H9 (cell line): ENCODE measurements at regions not wholly inside any gene's neighbourhood (a gene's known extent, or its start where the extent isn't known, plus 50 kb on each side); places are given as distances from the start of the nearest gene placed in this dataset.

ENCODE experiments used
- DNase-seq: peaks from one replicate; pipeline ENCODE4 v3.0.0-alpha.2; 2017
- H2AFZ ChIP-seq: one replicate; pipeline ENCODE4 v1.6.1; 2013; ENCODE audit warnings: mild to moderate bottlenecking, low read length, control low read depth, moderate library complexity
- H2AK5ac ChIP-seq: 2 replicates; pipeline ENCODE4 v1.6.1; 2013; ENCODE audit warnings: low read length, control low read depth, mixed read lengths; ENCODE audit not compliant: insufficient read length
- H2BK120ac ChIP-seq: one replicate; pipeline ENCODE4 v1.6.1; 2013; ENCODE audit warnings: low read depth, mild to moderate bottlenecking, low read length, control low read depth, inconsistent platforms; ENCODE audit not compliant: poor library complexity, severe bottlenecking
- H2BK12ac ChIP-seq: 2 replicates; pipeline ENCODE4 v1.6.1; 2013; ENCODE audit warnings: low read length, control low read depth, mixed read lengths, low read depth; ENCODE audit not compliant: insufficient read length
- H2BK15ac ChIP-seq: 2 replicates; pipeline ENCODE4 v1.6.1; 2013; ENCODE audit warnings: low read depth, low read length, control low read depth
- H2BK20ac ChIP-seq: one replicate; pipeline ENCODE4 v1.6.1; 2013; ENCODE audit warnings: low read depth, mild to moderate bottlenecking, low read length, control low read depth, inconsistent platforms; ENCODE audit not compliant: poor library complexity, severe bottlenecking
- H2BK5ac ChIP-seq: 2 replicates; pipeline ENCODE4 v1.6.1; 2013; ENCODE audit warnings: low read length, control low read depth, mixed read lengths; ENCODE audit not compliant: insufficient read length
- H3K14ac ChIP-seq: 2 replicates; pipeline ENCODE4 v1.6.1; 2013; ENCODE audit warnings: low read length, control low read depth; ENCODE audit not compliant: insufficient read depth
- H3K18ac ChIP-seq: 2 replicates; pipeline ENCODE4 v1.6.1; 2013; ENCODE audit warnings: low read depth, mild to moderate bottlenecking, mixed read lengths, low read length, control low read depth; ENCODE audit not compliant: insufficient read length
- H3K23ac ChIP-seq: 2 replicates; pipeline ENCODE4 v1.6.1; 2013; ENCODE audit warnings: low read length, control low read depth, mixed read lengths, low read depth; ENCODE audit not compliant: insufficient read length
- H3K23me2 ChIP-seq: 2 replicates; pipeline ENCODE4 v1.6.1; 2013; ENCODE audit warnings: low read depth, mild to moderate bottlenecking, mixed read lengths, low read length, control low read depth; ENCODE audit not compliant: insufficient read length, poor library complexity, severe bottlenecking
- H3K27ac ChIP-seq: 2 replicates; pipeline ENCODE4 v1.5.1; 2013; ENCODE audit warnings: low read length, control low read depth, mixed read lengths, low read depth; ENCODE audit not compliant: insufficient read length
- H3K27me3 ChIP-seq: 2 replicates; pipeline ENCODE4 v1.6.1; 2013; ENCODE audit warnings: low read length, control low read depth, inconsistent platforms; ENCODE audit not compliant: insufficient read depth
- H3K4ac ChIP-seq: 2 replicates; pipeline ENCODE4 v1.6.1; 2013; ENCODE audit warnings: low read depth, mild to moderate bottlenecking, control low read depth, inconsistent platforms, low read length, moderate library complexity
- H3K4me1 ChIP-seq: 2 replicates; pipeline ENCODE4 v1.6.1; 2013; ENCODE audit warnings: low read length, control low read depth, inconsistent platforms; ENCODE audit not compliant: insufficient read depth
- H3K4me2 ChIP-seq: 2 replicates; pipeline ENCODE4 v1.6.1; 2013; ENCODE audit warnings: low read length, control low read depth, mixed read lengths; ENCODE audit not compliant: insufficient read length, insufficient read depth
- H3K56ac ChIP-seq: 2 replicates; pipeline ENCODE4 v1.6.1; 2013; ENCODE audit warnings: low read depth, mild to moderate bottlenecking, mixed read lengths, low read length, control low read depth; ENCODE audit not compliant: insufficient read length
- H3K79me1 ChIP-seq: 2 replicates; pipeline ENCODE4 v1.6.1; 2013; ENCODE audit warnings: low read depth, mild to moderate bottlenecking, moderate library complexity, low read length, control low read depth, inconsistent platforms; ENCODE audit not compliant: insufficient read depth, poor library complexity, severe bottlenecking
- H3K79me2 ChIP-seq: 2 replicates; pipeline ENCODE4 v1.6.1; 2013; ENCODE audit warnings: low read length, control low read depth, inconsistent platforms; ENCODE audit not compliant: insufficient read depth
- H3K9ac ChIP-seq: 2 replicates; pipeline ENCODE4 v1.6.1; 2013; ENCODE audit warnings: low read length, control low read depth, mixed read lengths; ENCODE audit not compliant: insufficient read length; ENCODE audit errors: extremely low read depth
- H3K9me3 ChIP-seq: one replicate; pipeline ENCODE4 v1.6.1; 2013; ENCODE audit warnings: low read depth, low read length, inconsistent platforms; ENCODE audit not compliant: control insufficient read depth
- H3T11ph ChIP-seq: one replicate; pipeline ENCODE4 v1.6.1; 2013; ENCODE audit warnings: mild to moderate bottlenecking, low read length, control low read depth, inconsistent platforms
- H4K20me1 ChIP-seq: one replicate; pipeline ENCODE4 v1.6.1; 2013; ENCODE audit not compliant: control insufficient read depth, insufficient read length, insufficient read depth
- H4K5ac ChIP-seq: 2 replicates; pipeline ENCODE4 v1.6.1; 2013; ENCODE audit warnings: low read depth, mild to moderate bottlenecking, mixed read lengths, low read length, control low read depth; ENCODE audit not compliant: insufficient read length
- H4K8ac ChIP-seq: replicated peaks from 2 replicates; pipeline ENCODE4 v1.6.1; 2013; ENCODE audit warnings: low read length, control low read depth, mixed read lengths, low read depth; ENCODE audit not compliant: insufficient read length
- H4K91ac ChIP-seq: 2 replicates; pipeline ENCODE4 v1.6.1; 2013; ENCODE audit warnings: low read depth, mild to moderate bottlenecking, moderate library complexity, mixed read lengths, low read length, control low read depth; ENCODE audit not compliant: insufficient read length
- H3K27ac Mint-ChIP-seq, 3 experiments: 2 replicates in 2 of 3; 3 replicates in 1 of 3; pipeline ENCODE4 v1.8.0; 2020 to 2021; ENCODE audit warnings: mixed read lengths in 3 of 3, mild to moderate bottlenecking in 1 of 3, moderate library complexity in 1 of 3
- H3K27me3 Mint-ChIP-seq: 2 replicates; pipeline ENCODE4 v1.8.0; 2021; ENCODE audit warnings: low read depth, mild to moderate bottlenecking, moderate library complexity, mixed read lengths
- H3K36me3 Mint-ChIP-seq, 3 experiments: 2 replicates in 2 of 3; 3 replicates in 1 of 3; pipeline ENCODE4 v1.8.0; 2020 to 2021; ENCODE audit warnings: low read depth in 3 of 3, mixed read lengths in 3 of 3; ENCODE audit not compliant: insufficient read depth in 1 of 3
- H3K4me1 Mint-ChIP-seq, 2 experiments: 2 replicates each; pipeline ENCODE4 v1.8.0; 2020; ENCODE audit warnings: mixed read lengths in 2 of 2
- H3K4me3 Mint-ChIP-seq, 2 experiments: 2 replicates in 1 of 2; 3 replicates in 1 of 2; pipeline ENCODE4 v1.8.0; 2020 to 2021; ENCODE audit warnings: mild to moderate bottlenecking in 2 of 2, mixed read lengths in 2 of 2, moderate library complexity in 1 of 2
- H3K9me3 Mint-ChIP-seq, 2 experiments: 2 replicates in 1 of 2; 3 replicates in 1 of 2; pipeline ENCODE4 v1.8.0; 2020; ENCODE audit warnings: mild to moderate bottlenecking in 2 of 2, mixed read lengths in 2 of 2, moderate library complexity in 1 of 2
- TF ChIP-seq, protein P1 (sequence below): fragments of 200-600 bp; sonication (generic); conservative IDR thresholded peaks from 3 replicates; pipeline ENCODE4 v1.8.0; 2021; ENCODE audit warnings: antibody characterized with exemption, mild to moderate bottlenecking

- Mint-ChIP-seq H3K36me3 (no peaks in the 10 kb centered on the region), H3K9me3 (peaks cover 0 to 2% of the 10 kb centered on the region in 2 experiments; a peak in 1 of 5 replicates), H3K27ac (no peak overlapping the region; a peak in 2 of 7 replicates), H3K4me3 (no peak overlapping the region), H3K4me1 (peaks cover 6 to 9% of the 10 kb centered on the region in 2 experiments), H3K27me3 (no peaks in the 10 kb centered on the region)
- no peak overlapping the region for H2BK5ac ChIP-seq
- H2BK120ac ChIP-seq, result no peak overlapping the region
- H2AK5ac ChIP-seq, result no peak overlapping the region
- TF ChIP-seq, protein P1, sequence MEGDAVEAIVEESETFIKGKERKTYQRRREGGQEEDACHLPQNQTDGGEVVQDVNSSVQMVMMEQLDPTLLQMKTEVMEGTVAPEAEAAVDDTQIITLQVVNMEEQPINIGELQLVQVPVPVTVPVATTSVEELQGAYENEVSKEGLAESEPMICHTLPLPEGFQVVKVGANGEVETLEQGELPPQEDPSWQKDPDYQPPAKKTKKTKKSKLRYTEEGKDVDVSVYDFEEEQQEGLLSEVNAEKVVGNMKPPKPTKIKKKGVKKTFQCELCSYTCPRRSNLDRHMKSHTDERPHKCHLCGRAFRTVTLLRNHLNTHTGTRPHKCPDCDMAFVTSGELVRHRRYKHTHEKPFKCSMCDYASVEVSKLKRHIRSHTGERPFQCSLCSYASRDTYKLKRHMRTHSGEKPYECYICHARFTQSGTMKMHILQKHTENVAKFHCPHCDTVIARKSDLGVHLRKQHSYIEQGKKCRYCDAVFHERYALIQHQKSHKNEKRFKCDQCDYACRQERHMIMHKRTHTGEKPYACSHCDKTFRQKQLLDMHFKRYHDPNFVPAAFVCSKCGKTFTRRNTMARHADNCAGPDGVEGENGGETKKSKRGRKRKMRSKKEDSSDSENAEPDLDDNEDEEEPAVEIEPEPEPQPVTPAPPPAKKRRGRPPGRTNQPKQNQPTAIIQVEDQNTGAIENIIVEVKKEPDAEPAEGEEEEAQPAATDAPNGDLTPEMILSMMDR, result no peak
- no peak overlapping the region for H4K8ac ChIP-seq
- H3K56ac ChIP-seq, result no peak overlapping the region
- no peak overlapping the region for H3K14ac ChIP-seq
- no peak overlapping the region for H3K18ac ChIP-seq
- no peak overlapping the region for H3K4me2 ChIP-seq
- no peak overlapping the region for H3K27ac ChIP-seq
- no peak overlapping the region for H3K9ac ChIP-seq
- H3K23me2 ChIP-seq, result no peaks in the 10 kb centered on the region
- no peak overlapping the region for H3K23ac ChIP-seq
- H3K4me1 ChIP-seq, result peaks cover 3% of the 10 kb centered on the region; the same call in 1 of the 2 replicates
- H3T11ph ChIP-seq, result no peak overlapping the region
- H4K5ac ChIP-seq, result no peak overlapping the region
- H4K91ac ChIP-seq, result no peak overlapping the region
- H3K79me2 ChIP-seq, result no peaks in the 10 kb centered on the region
- H3K4ac ChIP-seq, result no peak overlapping the region
- no peaks in the 10 kb centered on the region for H3K9me3 ChIP-seq
- H2BK20ac ChIP-seq, result no peak overlapping the region
- DNase-seq, result no peak
- no peak overlapping the region for H2BK15ac ChIP-seq
- no peaks in the 10 kb centered on the region for H3K79me1 ChIP-seq
- H2BK12ac ChIP-seq, result no peak overlapping the region
- no peaks in the 10 kb centered on the region for H3K27me3 ChIP-seq
- H2AFZ ChIP-seq, result no peak overlapping the region
- H4K20me1 ChIP-seq, result no peaks in the 10 kb centered on the region
Observed at GRCh38 chr2:193253014-193253530, 1058.3 kb upstream of the TMEFF2 start.
